ENCODE measurements at regions not wholly inside any gene's neighbourhood (a gene's known extent, or its start where the extent isn't known, plus 50 kb on each side); places are given as distances from the start of the nearest gene placed in this dataset.

- TF ChIP-seq CTCF (IDR thresholded peaks at IDR 0.05; ENCODE audit: low read depth, low read length, missing input control) (no peak), GABPA (IDR thresholded peaks at IDR 0.05 in 1 of 2, conservative IDR thresholded peaks at IDR 0.05 in 1 of 2) (no peak), RAD21 (IDR thresholded peaks at IDR 0.05) (no peak), NR2F2 (IDR thresholded peaks at IDR 0.05) (no peak), REST (IDR thresholded peaks at IDR 0.05) (no peak), YY1 (IDR thresholded peaks at IDR 0.05) (no peak), JUND (IDR thresholded peaks at IDR 0.05) (no peak), EGR1 (IDR thresholded peaks at IDR 0.05; ENCODE audit: low read depth in 2 of 2) (no peak), MAX (IDR thresholded peaks at IDR 0.05) (no peak), ZBTB33 (IDR thresholded peaks at IDR 0.05) (no peak), ATF3 (IDR thresholded peaks at IDR 0.05) (no peak)
These were observed 109.6 kb upstream of the POU2AF2 start for GRCh38 chr11:111135778-111136570.
